ENCODE measurements at regions not wholly inside any gene's neighbourhood (a gene's known extent, or its start where the extent isn't known, plus 50 kb on each side); places are given as distances from the start of the nearest gene placed in this dataset.

GRCh38 chr2:2503864-2504418 lies 172.9 kb upstream of the MYT1L start:
- no peak for TF ChIP-seq CTCF (IDR thresholded peaks at IDR 0.05; ENCODE audit: low read depth, low read length)
- no peak for TF ChIP-seq EZH2phosphoT487 (IDR thresholded peaks at IDR 0.05; ENCODE audit: low read depth)
